ENCODE measurements at regions not wholly inside any gene's neighbourhood (a gene's known extent, or its start where the extent isn't known, plus 50 kb on each side); places are given as distances from the start of the nearest gene placed in this dataset.

DNA sequence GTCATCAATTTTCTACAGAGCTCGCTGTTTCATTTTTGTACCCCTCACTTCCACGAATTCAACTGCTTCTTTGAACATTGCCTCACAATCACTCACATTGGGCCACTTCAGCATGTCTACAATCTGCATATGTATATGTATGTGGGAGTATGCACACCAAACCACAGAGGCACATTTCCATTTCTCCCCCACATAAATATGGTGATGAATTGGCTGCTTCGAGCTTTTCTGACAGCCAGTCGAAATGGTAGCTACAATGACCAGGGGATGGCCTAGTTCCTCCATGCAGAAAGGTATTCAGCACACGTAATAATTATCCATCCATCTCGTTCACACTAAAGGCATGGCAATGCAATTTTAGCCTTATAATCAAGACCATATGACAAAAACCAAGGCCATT, 229.6 kb upstream of the ESRRG start:
- DNase-seq (ENCODE audit: extremely low read depth in 1 of 11, low read depth in 9 of 11, low spot score in 4 of 11) = no peak

DNA sequence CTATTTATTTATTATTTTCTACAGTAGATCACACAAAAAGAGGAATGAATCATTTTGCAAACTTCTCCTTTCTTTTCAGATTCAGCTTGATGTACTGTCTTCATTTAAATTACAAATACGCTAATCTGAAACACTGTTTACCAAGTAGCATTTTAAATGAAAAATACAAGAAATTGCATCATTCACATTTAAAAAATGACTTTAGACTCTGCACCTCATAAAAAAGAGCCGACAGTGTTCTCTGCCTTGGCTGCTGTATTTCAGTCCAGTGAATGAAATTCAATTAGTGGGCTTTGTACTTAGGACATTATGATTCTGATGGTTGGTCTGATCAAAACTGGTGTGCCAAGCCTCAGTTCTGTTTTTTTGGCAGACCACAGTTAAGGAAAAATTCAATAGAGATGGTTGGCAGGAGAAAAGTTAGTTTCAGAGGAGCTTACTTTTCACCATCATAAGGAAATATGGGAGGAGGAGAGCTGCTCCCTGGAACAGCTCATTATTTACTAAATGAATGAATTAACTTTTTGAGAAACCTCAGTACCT, 222.4 kb upstream of the ESRRG start:
- DNase-seq (ENCODE audit: extremely low read depth in 1 of 11, low read depth in 9 of 11, low spot score in 4 of 11) = no peak

DNA sequence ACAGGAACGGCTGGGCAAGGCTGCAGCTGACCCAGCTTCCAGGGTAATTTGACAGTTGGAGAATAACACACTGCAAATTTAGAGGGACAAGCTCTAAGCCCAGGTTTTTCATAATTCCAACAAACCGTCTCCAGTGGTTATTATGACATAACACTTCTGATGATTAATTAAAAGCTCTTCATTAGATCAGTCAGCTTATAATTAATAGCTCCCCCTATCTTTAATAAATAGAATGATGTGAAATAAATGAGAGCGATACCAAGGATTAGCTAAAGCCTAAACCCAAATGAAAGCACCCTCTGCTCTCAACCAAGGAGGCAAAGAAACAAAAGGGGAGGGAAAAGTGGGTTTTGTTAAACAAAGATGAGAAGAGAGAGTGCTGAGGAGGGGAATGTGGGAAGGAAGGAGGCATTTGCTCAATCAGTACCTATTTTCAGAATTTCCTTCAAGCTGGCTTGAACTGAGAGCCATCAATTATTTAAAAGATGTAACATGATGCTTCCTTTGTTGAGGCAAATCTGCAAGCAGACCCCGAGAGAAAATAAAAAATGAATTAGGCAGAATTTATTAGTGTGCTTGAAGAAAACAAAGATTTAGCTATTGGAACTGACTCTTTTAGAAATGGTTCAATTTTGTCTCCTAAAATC, 221.8 kb upstream of the ESRRG start:
- DNase-seq (ENCODE audit: extremely low read depth in 1 of 11, low read depth in 9 of 11, low spot score in 4 of 11) = no peak

DNA sequence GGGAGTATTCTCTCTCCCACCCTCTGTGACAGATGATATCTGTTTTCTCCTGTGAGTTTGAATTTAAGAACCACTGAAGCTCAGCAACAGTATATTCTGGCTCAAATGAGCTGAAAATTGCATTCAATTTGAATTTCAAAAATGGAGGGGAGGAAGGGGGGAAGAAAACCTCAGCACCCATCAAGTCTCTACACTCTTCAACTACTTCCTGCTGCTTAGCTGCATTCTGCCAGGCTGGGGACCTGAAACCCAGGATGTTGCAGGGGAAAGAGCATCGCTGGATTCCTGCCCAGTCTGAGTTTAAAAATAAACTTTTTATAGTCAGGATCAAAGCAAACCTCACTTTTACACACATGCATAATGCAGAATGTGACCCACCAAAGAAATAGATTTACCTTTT, 214.3 kb upstream of the ESRRG start:
- no peak for DNase-seq (ENCODE audit: extremely low read depth in 1 of 11, low read depth in 9 of 11, low spot score in 4 of 11)

DNA sequence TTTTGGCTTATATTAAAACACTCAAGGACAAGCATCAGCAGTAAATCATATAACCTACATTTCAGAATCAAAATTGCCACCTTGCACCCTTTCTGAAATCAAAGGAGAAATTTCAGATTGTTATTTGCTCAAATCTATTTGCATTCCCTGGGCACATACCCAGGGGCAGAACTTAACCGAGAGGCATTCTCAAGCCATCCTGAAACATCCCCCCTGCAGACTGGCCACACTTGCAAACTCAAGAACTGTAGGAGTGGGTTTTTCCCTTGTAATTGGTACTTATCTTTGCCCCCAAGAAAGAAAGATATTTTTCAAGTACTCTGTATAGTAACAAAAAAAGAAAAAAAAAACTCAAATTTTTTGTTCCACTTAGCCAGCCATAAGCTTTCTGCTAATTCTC, 213.6 kb upstream of the ESRRG start:
- DNase-seq (ENCODE audit: extremely low read depth in 1 of 11, low read depth in 9 of 11, low spot score in 4 of 11) = no peak

DNA sequence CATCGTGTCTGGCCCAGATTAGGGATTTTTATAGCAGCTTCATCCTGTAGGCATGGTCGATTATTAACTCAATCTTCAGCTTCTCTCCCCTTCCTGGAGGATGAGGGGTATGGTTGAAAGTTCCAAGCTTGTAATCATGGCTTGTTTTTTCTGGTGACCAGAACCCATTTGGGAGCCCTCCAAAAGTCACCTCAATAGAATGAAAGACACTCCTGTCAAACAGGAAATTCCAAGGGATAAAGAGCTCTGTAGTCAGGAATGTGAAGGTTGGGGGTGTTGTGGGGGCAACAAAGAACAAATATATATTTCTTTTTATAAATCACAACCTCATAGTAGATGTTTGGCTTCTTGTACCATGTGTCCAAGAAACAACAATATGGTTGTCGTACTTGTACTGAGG, 212.7 kb upstream of the ESRRG start:
- DNase-seq (ENCODE audit: extremely low read depth in 1 of 11, low read depth in 9 of 11, low spot score in 4 of 11) = no peak

DNA sequence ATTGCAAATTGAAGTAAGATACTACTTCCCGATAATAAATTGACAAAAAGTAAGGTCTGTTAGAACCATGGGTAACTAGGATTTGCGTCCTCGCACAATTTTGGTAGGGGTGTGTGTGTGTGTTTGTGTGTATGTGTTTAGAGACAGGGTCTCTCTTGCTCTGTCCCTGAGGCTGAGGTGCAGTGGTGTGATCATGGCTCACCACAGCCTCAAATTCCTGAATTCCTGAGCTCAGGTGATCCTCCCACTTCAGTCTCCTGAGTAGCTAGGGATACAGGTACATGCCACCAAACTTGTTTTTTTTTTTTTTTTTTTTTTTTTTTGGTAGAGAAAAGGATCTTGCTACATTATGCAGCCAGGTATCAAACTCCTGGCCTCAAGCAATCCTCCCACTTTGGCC, 209.2 kb upstream of the ESRRG start:
- DNase-seq (ENCODE audit: extremely low read depth in 1 of 11, low read depth in 9 of 11, low spot score in 4 of 11) = no peak

DNA sequence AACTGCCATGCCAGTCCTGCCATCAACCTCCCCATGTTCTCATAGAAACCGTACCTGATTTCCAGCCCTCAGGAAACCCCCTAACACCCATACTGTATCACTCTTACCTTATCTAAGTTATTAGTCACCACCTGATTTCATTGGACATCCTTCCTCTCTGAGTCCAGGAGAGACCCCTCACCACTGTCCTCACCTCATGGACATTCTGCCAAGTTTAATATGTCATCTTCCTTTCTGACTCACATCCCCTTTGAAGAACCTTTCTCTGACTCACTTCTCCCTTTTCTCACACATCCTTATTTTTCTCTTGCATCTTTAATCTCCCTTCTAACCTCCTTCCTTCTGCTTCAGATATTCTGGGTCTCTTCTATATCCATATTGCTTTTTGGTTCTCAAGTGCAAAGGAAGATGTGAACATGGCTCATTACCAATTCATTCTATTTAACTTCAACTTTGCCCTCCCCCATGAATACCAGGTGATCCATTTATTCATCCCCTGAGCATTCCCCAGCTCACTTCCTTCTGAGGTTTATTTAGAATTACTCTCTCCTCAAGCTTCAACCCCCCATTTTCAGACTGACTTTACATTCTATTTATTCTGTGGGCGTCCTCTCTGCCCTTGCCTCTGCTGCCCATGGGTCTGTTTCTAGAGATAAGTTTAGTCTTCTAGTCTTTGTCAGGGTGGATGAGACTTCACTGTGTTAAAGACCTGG, 206.8 kb upstream of the ESRRG start:
- no peak for DNase-seq (ENCODE audit: extremely low read depth in 1 of 11, low read depth in 9 of 11, low spot score in 4 of 11)

DNA sequence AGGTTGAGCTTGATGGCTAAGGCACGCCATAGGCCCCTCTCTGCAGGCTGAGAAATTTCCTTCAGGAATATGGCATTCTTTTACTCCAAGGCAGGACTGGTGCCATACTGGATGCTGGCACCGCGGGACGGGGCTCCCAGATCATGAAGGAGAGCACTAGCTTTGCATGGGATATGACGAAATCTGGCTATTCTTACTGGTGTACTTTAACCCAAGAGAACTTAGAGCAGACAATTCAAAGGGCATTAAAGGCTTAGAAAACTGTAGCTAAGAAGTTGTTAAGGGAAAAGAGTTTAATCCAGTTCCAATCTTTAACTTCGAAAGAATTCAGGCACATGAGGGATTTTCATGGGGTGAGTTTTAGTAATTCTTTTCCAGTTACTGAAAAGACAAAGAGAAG, 204.4 kb upstream of the ESRRG start:
- DNase-seq (ENCODE audit: extremely low read depth in 1 of 11, low read depth in 9 of 11, low spot score in 4 of 11) = no peak

DNA sequence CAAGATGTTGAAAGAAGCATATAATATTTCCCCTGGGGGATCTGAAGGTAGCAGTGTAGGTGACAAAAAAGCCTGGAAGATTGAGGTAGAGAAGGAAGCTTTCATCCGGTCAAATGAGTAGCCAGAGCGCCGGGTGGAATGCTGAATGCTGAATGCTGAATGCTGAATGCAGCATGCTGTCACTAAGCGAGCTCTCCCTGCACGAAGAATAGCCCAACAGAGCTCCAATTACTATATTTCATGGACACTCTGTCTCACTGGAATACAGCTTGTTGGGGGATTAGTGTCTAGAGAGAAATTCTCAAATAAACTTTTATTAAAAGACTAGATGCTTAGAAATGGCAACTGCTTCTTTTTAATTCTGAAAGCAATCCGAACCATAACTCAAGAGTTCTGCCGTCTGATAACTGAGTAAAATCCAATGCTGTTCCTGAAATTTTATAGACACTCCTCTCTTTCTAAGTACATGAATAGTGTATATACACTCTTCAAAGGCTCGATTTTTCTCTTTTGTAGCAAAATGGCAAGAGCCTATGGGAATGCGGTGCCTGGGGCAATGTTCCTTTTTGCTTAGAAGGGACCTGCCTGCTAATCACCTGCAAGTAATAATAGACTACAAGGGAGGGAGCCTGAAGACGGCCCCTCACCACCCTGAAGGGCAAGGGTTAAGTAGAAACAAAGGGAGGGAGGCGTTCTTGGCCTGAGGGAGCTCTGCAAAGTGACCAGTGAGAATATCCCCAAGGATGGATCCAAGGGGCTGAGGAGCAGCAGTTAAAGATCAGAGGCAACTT, 203.7 kb upstream of the ESRRG start:
- no peak for DNase-seq (ENCODE audit: extremely low read depth in 1 of 11, low read depth in 9 of 11, low spot score in 4 of 11)

DNA sequence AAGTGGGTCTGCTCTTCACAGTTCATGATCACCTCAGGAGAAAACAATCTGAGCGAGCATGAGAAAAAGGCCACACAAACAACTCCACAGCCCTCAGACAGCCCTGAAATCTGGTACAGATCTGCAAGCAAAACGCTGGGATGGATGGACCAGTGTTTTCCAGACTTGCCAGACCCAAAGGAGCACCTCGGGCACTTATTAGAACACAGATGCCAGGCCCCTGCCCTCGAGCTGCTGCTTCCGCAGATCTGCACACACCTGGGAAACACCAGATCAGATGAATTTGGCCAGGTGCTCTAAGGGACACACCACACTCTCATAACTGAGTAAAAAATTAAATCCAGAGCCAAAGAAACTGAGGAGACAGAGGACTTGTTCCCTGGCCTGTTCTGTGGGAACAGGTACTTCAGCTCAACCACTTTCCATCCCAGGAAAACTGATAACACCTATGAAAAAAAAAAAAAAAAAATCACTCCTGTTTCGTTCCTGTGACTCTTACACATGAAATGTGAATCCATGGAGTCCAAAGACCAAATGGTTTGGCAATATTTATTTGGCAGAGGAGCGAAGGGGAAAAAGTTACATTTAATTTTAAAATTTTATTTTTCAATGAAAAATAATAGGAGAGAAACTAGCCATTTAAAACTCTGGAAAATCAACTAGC, 202.9 kb upstream of the ESRRG start:
- DNase-seq (ENCODE audit: extremely low read depth in 1 of 11, low read depth in 9 of 11, low spot score in 4 of 11) = no peak

DNA sequence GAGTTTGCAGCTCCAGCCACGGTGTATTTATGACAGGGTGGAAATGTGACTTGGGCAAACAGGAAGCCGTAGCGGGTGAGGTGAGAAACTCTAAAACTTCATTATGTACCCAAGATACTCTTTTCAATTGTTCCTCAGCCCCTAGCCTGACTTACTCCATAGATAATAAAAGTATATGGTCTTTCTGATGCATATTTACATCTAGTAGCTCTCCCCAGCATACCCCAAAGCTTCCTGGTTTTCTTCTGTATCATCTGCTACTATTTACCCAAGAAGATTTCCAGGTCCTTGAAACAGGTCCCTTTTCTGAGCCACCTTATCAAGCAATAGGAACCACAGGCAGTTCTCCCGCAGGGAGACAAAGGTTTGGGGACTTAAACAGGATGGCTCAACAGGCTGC, 201.5 kb upstream of the ESRRG start:
- DNase-seq (ENCODE audit: extremely low read depth in 1 of 11, low read depth in 9 of 11, low spot score in 4 of 11) = no peak

DNA sequence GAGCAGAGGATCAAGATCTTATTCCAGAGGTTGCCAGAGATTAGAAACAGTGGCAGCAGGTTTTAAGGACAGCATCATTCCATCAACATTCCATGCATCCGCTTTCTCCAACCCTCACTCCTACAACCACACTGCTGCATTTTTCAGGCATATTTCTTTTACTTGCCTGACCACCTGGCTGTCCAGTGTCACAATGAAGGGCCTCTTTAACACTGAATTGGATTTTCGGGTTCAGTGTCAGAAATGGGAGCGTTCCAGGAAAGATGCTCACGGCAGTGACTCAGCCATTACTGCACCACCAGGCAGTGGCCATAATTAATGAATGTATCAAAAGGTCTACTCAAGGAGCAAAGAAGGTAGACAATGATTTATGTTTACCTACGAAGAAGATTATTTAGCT, 200.4 kb upstream of the ESRRG start:
- DNase-seq (ENCODE audit: extremely low read depth in 1 of 11, low read depth in 9 of 11, low spot score in 4 of 11) = no peak

DNA sequence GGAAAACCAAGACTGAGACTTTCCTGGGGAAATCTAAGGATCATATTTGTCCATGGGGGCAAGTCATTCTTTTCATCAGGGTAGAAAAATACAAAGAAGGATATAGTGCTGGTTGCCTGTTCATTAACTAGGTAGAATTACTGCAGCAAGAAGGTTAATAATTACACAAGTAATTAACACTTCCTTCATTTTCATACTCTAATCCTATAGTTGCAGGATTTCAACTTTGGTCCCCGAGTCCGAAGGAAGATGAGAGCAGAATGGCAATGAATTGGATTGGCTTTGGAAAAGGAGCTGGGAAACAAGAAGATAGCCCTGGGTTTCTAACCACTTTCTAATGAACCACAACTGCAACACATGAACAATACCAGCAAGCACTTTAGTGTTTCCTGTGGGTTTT, 199.2 kb upstream of the ESRRG start:
- DNase-seq (ENCODE audit: extremely low read depth in 1 of 11, low read depth in 9 of 11, low spot score in 4 of 11) = no peak

DNA sequence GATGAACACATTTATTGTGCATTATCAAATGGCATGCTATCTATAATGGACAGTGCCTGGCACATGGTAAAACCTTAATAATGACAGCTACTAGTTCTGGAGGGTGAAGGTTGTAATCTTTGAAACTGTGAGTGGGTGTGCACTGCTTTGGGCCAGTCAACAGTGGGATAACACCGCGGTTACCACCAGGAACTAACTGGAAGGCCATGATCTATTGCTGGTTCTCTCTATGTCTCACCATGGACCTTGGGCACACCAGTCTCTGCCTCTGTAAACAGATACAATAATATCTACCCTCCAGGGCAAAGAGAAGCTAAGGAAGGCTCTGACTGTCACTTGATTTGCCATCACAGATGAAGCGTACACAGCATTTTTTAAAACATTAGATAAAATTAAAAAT, 198.6 kb upstream of the ESRRG start:
- DNase-seq (ENCODE audit: extremely low read depth in 1 of 11, low read depth in 9 of 11, low spot score in 4 of 11) = no peak

DNA sequence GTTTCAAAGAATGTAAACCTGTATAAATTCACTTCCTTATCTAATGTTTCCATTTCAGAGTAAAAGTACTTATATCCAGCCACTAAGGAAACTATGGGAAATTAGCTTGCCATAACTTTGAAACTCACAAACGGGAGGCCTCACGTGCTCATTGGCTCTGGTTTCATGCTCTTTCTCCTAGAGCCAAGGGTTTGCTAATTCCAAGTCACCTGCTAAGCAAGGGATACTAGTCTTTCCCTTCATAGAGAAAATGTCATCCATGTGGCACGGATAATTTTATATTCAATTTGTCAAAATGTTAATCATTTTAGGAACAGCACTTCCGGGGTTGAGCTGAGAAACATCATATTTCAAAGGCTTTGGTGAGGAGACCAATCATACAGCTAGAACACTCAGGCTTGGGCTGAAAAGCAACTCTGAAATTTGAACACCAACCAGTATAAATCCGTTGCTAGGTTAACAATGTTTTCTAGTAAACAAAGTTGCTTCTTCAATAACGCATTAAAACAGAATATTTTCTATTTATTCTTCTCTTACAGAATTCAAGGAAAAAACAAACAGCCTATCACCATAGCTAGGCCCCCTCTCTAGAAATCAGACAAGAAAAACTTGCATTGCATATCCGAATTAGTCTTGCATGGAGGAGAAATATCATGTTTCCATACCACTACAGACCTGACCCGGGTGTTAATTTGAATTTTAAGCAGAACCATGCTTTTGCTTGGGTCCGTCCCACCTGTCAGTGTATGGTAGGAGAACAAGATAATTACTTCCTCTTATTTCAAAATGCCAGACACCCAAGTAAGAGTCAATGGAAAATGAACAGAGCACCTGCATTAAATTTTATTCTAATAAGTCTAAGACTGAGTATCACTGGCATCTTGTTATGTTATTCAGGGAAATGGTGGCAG, 196.1 kb upstream of the ESRRG start:
- DNase-seq (ENCODE audit: extremely low read depth in 1 of 11, low read depth in 9 of 11, low spot score in 4 of 11) = no peak

DNA sequence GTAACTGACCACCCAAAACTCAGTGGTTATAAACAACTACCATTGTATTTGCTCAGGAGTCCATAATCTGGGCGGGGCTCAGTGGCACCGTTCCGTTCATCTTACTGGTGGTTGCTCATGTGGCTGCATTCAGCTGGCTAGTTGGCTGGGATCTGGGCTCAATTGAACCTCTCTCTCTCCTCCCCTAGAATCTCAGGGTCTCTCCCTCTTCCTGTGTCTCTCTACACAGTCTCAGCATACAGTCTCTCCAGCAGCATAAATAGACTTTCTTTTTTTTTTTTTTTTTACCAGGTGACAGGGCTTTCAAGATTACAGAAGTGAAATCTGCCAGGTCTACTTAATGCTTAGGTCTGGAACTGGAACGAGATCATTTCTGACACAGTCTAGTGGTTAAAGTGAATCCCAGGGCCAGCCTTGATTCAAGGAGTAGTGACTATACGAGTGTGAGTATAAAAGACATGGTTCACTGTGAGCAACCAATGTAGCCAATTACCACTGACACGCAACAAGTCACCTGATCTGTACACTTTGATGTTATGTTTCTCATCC, 193.7 kb upstream of the ESRRG start:
- no peak for DNase-seq (ENCODE audit: extremely low read depth in 1 of 11, low read depth in 9 of 11, low spot score in 4 of 11)

DNA sequence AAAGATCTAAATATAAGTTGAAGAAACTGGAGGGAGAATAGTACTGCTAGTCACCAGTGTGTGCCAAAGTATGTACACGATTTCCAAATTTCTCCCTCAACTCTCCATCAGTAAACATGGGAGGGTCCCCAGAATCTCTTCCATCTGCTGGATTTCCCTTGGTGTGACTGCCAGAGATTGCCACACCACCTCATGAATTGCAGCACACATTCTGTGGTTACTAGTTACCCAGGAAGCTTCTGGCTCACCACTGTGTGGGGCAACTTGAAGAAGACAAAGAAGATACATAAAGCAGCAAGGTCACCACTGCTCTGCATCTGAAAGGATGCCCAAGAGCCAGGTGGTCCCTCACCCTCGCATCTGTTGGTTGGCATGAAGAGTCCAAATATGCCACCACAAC, 191.7 kb upstream of the ESRRG start:
- no peak for DNase-seq (ENCODE audit: extremely low read depth in 1 of 11, low read depth in 9 of 11, low spot score in 4 of 11)

Data from renal cortex interstitium (tissue), 11 donors.